ACC112 (cell line): ENCODE measurements at regions not wholly inside any gene's neighbourhood (a gene's known extent, or its start where the extent isn't known, plus 50 kb on each side); places are given as distances from the start of the nearest gene placed in this dataset.

ENCODE experiments used
- H2AFZ ChIP-seq: fragments of 200-600 bp; sonication (generic); one replicate; pipeline ENCODE4 v1.6.0; 2017; ENCODE audit warnings: antibody characterized with exemption, low read length; ENCODE audit not compliant: unreplicated experiment
- H3K27ac ChIP-seq: fragments of 200-600 bp; sonication (generic); 2 replicates; pipeline ENCODE4 v1.5.1; 2014; ENCODE audit warnings: low read depth, mild to moderate bottlenecking, antibody characterized with exemption, low read length, moderate library complexity
- H3K27me3 ChIP-seq: fragments of 200-600 bp; sonication (generic); 2 replicates; pipeline ENCODE4 v1.6.1; 2014; ENCODE audit warnings: mild to moderate bottlenecking, antibody characterized with exemption, low read length, moderate library complexity, mixed read lengths; ENCODE audit not compliant: insufficient read depth
- H3K36me3 ChIP-seq: fragments of 200-600 bp; sonication (generic); 2 replicates; pipeline ENCODE4 v1.6.1; 2016; ENCODE audit warnings: mild to moderate bottlenecking, antibody characterized with exemption, low read length, moderate library complexity, mixed read lengths; ENCODE audit not compliant: insufficient read depth
- H3K4me1 ChIP-seq: fragments of 200-600 bp; sonication (generic); one replicate; pipeline ENCODE4 v1.6.1; 2016; ENCODE audit warnings: low read length, mixed read lengths; ENCODE audit not compliant: insufficient read depth, unreplicated experiment, control insufficient read depth
- H3K4me3 ChIP-seq: fragments of 200-600 bp; sonication (generic); 2 replicates; pipeline ENCODE4 v1.5.1; 2014; ENCODE audit warnings: mild to moderate bottlenecking, low read depth, low read length
- H3K79me2 ChIP-seq: fragments of 200-600 bp; sonication (generic); one replicate; pipeline ENCODE4 v1.6.0; 2016; ENCODE audit warnings: low read length; ENCODE audit not compliant: control insufficient read depth, unreplicated experiment, insufficient read depth

DNA sequence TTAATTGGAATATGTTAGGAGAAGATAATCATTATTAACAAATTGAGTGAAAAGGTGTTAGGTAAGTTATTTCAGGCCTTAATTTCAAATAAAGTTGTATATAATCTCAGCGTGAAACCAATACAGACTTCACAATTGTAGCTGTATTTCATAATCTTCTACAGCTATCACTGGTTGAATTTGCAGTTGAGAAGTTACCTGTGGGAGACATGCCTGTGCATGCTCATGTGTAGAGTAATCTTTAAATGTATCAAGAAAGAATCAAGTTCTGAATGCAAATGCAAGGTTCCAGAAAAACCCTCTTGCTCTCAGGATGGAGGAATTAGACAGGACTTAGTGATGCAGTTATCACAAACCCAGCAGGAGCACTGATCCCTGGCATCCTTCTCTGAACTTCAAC, 938.4 kb upstream of the SLC10A2 start:
- H3K4me1 ChIP-seq = peaks cover 3% of the 10 kb centered on the region
- H3K4me3 ChIP-seq = no peak overlapping the region
- H3K27ac ChIP-seq = no peak overlapping the region
- no peak overlapping the region for H2AFZ ChIP-seq
- H3K79me2 ChIP-seq = no peaks in the 10 kb centered on the region
- H3K27me3 ChIP-seq = no peaks in the 10 kb centered on the region
- no peaks in the 10 kb centered on the region for H3K36me3 ChIP-seq

DNA sequence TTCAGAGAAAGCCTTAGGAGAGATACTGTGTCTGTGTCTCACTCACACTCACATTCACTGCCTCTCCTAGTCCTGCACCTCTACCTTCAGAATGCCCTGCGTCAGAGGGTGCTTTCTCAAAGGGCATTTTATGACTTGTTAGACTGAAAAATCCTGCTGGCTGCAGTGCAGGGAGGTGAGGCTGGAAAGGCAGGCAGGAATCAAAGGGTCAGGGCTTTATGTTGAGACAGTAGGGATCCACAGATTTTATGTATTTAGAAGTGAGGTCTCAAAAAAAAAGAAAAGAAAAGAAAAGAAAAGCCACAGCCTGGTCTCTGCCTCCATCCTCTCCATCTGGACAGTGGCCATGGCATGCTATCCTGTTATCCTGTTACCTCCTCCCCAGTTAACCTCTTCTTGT, 936.0 kb upstream of the SLC10A2 start:
- no peak overlapping the region for H3K27ac ChIP-seq
- no peak overlapping the region for H2AFZ ChIP-seq
- no peaks in the 10 kb centered on the region for H3K36me3 ChIP-seq
- no peaks in the 10 kb centered on the region for H3K27me3 ChIP-seq
- H3K4me1 ChIP-seq = no peaks in the 10 kb centered on the region
- H3K4me3 ChIP-seq = no peak overlapping the region
- H3K79me2 ChIP-seq = no peaks in the 10 kb centered on the region

DNA sequence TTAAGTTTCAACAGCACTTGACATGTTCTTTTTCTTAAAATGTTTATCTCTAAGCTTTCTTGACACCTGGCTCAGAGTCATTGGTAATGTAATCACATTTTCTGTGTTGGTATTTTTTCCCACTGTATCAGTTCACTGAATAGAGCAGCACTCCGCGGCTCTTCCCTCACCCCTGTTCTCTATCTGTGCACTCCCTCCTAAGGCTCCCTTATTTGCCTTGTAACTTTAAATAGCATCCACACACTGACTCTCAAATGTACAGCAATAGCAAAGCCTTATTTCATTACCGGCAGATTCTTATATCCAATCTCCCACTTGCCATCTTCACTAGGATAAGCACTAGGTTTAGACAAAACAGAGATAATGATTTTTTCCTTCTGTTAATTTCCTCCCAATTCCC, 935.5 kb upstream of the SLC10A2 start:
- Histone ChIP-seq H3K4me3 (no peak overlapping the region), H3K27ac (no peak overlapping the region), H3K79me2 (no peaks in the 10 kb centered on the region), H2AFZ (no peak overlapping the region), H3K27me3 (no peaks in the 10 kb centered on the region), H3K36me3 (no peaks in the 10 kb centered on the region), H3K4me1 (no peaks in the 10 kb centered on the region)

DNA sequence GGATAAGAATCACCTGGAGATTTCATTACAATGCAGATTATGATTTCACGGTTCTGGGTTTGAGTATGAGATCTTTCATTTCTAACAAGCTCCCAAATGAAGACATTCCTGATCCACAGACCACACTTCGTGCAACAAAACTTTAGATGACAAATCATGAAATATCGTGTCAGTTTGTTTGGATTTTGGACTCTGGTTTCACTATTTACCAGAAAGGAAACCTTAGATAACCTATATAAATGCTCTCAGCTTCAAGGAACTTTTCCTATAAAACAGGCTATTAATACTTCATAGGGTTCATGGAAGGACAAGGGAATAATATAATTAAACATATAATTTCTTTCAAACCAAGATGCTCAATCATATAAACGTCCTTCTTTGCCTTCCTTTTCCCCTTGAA, 930.5 kb upstream of the SLC10A2 start:
- H3K4me1 ChIP-seq = no peaks in the 10 kb centered on the region
- H3K27me3 ChIP-seq = no peaks in the 10 kb centered on the region
- peak overlapping the region; percentile 62 for H2AFZ ChIP-seq
- no peaks in the 10 kb centered on the region for H3K36me3 ChIP-seq
- no peaks in the 10 kb centered on the region for H3K79me2 ChIP-seq
- H3K4me3 ChIP-seq = 0 out of 2 replicates have a peak overlapping the region, but pooled peaks have one; percentile 35
- no peak overlapping the region for H3K27ac ChIP-seq

DNA sequence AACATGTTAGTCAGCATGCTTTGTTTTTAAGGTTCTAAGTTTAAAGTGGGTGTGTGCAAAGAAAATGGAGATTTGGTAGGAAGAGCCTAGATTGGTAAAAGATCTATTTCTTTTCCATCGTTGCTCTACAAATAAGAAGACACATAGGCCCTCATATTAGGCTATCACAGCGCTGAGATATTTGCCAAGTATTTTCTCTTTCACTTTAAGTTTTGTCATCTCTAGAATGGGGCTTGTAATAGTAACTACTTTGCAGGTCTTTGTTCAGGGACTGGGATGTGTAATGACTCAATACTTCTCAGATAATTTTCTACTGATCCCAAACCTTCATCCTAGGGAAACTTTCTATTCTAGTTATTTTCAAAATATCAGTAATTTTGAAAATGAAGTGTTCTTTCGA, 917.7 kb upstream of the SLC10A2 start:
- Histone ChIP-seq H3K4me3 (no peak overlapping the region), H3K4me1 (no peaks in the 10 kb centered on the region), H3K27me3 (no peaks in the 10 kb centered on the region), H3K27ac (no peak overlapping the region), H3K36me3 (no peaks in the 10 kb centered on the region), H3K79me2 (no peaks in the 10 kb centered on the region), H2AFZ (no peak overlapping the region)

DNA sequence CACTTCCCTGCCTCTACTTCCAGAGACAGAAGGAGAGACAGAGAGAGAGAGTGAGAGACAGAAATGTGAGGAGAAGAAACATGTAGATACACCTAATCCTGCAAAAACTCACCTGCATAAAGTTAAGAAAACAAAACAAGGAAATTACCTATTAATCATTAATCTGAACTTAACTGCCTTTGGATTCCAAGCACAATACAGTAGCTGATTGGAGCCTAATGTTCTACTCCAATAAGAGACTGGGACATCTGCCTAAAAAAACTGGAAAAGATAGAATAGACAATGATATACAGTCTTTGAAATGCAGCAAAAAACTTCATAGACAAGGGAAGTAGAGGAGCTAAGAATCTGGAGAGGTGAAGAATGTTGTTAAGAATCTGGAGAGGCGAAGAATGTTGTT, 910.2 kb upstream of the SLC10A2 start:
- H3K27me3 ChIP-seq = no peaks in the 10 kb centered on the region
- H3K4me3 ChIP-seq = no peak overlapping the region
- no peak overlapping the region for H2AFZ ChIP-seq
- no peaks in the 10 kb centered on the region for H3K36me3 ChIP-seq
- no peaks in the 10 kb centered on the region for H3K79me2 ChIP-seq
- no peak overlapping the region for H3K27ac ChIP-seq
- no peaks in the 10 kb centered on the region for H3K4me1 ChIP-seq

DNA sequence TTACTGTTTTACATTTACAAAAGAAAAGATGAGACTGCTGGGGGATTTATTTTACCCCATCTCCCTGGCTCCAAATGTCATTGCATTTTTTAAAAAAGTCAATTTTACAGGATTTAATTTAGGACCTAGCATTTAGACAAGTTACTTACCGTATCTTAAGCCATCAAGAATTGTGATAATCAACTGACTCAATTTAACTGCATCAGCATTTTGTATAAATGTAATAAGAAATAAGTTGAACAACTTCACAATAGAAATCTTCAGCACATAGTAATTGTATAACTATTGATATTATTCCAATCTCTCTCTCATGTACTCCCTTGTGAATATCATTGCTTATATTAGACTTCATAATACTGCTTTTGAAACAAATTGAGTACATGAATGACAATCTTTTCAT, 907.5 kb upstream of the SLC10A2 start:
- no peak overlapping the region for H3K4me3 ChIP-seq
- H3K27ac ChIP-seq = no peak overlapping the region
- no peaks in the 10 kb centered on the region for H3K4me1 ChIP-seq
- no peaks in the 10 kb centered on the region for H3K27me3 ChIP-seq
- no peaks in the 10 kb centered on the region for H3K79me2 ChIP-seq
- H3K36me3 ChIP-seq = no peaks in the 10 kb centered on the region
- no peak overlapping the region for H2AFZ ChIP-seq

DNA sequence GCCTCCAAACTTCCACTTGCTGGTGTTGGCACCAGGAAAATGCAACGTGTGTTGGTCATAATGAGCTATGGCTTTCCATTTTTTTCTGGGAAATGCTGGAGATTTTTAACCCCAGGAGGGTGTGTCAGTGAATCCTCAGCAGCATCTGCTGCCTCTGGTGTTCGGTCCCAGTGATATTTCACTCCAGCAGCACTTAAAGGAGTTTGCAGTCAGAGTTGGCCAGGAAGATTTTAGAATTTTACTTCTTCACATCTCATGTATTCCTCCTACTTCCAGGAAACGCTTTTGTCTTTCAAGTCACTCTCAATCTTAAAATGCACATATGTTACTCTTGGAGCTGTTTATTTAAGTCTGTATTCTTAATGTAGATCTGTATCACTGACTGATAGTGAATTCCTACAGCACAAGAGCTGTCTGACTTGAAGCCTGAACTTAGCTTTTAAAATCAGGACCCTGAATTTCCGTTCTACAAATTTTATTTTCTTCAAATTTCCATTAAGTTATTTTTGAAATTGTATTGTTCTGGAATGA, 903.4 kb upstream of the SLC10A2 start:
- Histone ChIP-seq H3K27ac (no peak overlapping the region), H2AFZ (no peak overlapping the region), H3K4me3 (no peak overlapping the region), H3K36me3 (no peaks in the 10 kb centered on the region), H3K27me3 (no peaks in the 10 kb centered on the region), H3K4me1 (no peaks in the 10 kb centered on the region), H3K79me2 (no peaks in the 10 kb centered on the region)

DNA sequence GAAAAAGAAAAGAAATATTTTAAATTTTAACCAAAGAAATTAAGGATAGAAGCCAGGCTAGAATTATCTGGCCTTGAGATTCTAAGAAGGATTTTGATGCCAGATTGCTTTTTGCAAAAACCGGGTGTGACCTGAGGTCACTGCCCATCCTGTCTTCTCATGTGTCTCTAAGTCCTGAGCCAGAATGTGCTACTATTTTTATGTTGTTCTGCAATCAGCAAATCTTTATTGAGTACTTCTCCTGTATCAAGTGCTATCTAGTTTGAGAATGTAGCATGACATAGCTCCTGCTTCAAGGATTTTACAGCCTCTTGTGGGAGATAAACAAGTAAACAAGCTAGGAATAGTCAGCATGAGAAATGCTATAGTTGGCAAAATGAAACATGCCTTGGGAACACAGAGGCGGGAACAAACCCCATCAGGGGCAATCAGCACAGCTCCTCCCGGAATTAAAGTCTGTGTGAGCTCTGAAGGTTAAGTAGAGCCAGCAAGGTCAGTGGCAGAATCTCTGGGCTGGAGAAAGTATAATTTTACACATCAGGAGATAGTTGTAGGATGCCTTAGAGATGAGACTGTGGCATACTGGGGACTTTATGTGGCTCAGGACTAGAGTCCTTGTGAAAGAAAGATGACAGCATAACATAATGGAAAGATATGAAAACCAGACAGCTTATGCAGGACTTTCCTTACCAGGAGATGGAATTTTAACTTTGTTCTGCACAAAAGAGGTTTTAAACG, 899.5 kb upstream of the SLC10A2 start:
- no peaks in the 10 kb centered on the region for H3K27me3 ChIP-seq
- no peak overlapping the region for H2AFZ ChIP-seq
- H3K4me1 ChIP-seq = no peaks in the 10 kb centered on the region
- no peak overlapping the region for H3K4me3 ChIP-seq
- no peaks in the 10 kb centered on the region for H3K36me3 ChIP-seq
- H3K79me2 ChIP-seq = no peaks in the 10 kb centered on the region
- no peak overlapping the region for H3K27ac ChIP-seq

DNA sequence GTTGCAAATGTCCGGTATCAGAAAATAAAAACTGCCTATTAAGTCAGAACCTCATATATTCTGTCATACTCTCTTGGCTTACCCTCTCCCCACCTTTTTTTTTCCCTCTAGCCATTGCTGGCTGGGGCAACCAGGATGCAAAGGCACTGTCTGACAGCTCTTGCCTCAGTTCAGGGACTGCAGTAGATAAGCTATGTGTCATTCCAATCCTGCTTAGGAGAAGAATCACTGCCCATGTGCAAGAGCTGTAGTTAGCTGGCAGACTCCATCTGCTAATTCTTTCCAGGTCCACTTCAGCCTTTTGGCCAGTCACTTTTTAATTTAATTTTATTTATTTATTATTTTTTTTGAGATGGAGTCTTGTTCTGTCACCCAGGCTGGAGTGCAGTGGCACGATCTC, 895.6 kb upstream of the SLC10A2 start:
- Histone ChIP-seq H3K4me1 (no peaks in the 10 kb centered on the region), H2AFZ (no peak overlapping the region), H3K36me3 (no peaks in the 10 kb centered on the region), H3K27me3 (no peaks in the 10 kb centered on the region), H3K79me2 (no peaks in the 10 kb centered on the region), H3K27ac (no peak overlapping the region), H3K4me3 (no peak overlapping the region)

DNA sequence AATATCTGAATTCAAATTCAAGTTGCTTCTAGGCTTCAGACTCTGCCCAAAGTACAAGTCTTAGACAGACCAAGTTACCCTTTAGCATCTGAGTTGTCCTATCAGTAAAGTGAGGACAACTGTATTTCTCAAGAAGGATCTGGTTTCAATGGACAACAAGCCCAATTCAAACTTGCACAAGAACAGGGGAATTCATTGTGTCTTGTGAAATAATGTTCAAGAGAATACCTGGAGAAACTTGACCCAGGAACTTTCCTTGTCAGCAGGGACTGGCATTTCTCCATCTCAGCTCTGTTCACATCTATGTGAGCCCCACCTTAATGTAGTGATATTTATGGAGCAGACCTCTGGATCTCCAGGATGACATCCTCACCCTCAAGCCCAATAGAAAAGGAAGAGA, 894.9 kb upstream of the SLC10A2 start:
- Histone ChIP-seq H3K4me1 (no peaks in the 10 kb centered on the region), H3K27ac (no peak overlapping the region), H2AFZ (no peak overlapping the region), H3K27me3 (no peaks in the 10 kb centered on the region), H3K4me3 (no peak overlapping the region), H3K36me3 (no peaks in the 10 kb centered on the region), H3K79me2 (no peaks in the 10 kb centered on the region)
